ENCODE measurements at regions not wholly inside any gene's neighbourhood (a gene's known extent, or its start where the extent isn't known, plus 50 kb on each side); places are given as distances from the start of the nearest gene placed in this dataset.
A peak's percentile ranks its signal among the peaks of the same experiment; 100 is the strongest.

GRCh38 chr16:85369060-85369459 is 244.1 kb upstream of the GSE1 start:
- dilution Hi-C loops (cut with MboI; ENCODE audit: extremely low pct_ligation_motif_present, low sequenced_read_pairs), result no loop called here
- no peak overlapping the region for H3K27ac ChIP-seq (ENCODE audit: control insufficient read depth, insufficient read depth, low read length)
- FAIRE-seq, result no peak
- H3K4me2 ChIP-seq (ENCODE audit: control insufficient read depth, extremely low read depth, insufficient read depth, low read depth, low read length), result no peak overlapping the region
- no peak overlapping the region for H3K9ac ChIP-seq (ENCODE audit: control insufficient read depth, extremely low read depth, insufficient read depth, low read length)
- peaks cover 51% of the 10 kb centered on the region for H3K4me1 ChIP-seq (ENCODE audit: control insufficient read depth, extremely low read depth, insufficient read depth, low read length)
- no peaks in the 10 kb centered on the region for H3K9me3 ChIP-seq (ENCODE audit: control insufficient read depth, low read depth, low read length)
- H3K27me3 ChIP-seq (ENCODE audit: control insufficient read depth, extremely low read depth, insufficient read depth, low read length), result peaks cover 16% of the 10 kb centered on the region
- TF ChIP-seq CTCF (optimal IDR thresholded peaks at IDR 0.05 in 1 of 3, IDR thresholded peaks at IDR 0.05 in 1 of 3, conservative IDR thresholded peaks at IDR 0.05 in 1 of 3; ENCODE audit: extremely low read depth in 1 of 3, insufficient read depth in 2 of 3, low read length in 3 of 3) (no peak), EZH2 (IDR thresholded peaks at IDR 0.05; ENCODE audit: low read length) (no peak)
- no peaks in the 10 kb centered on the region for H3K9me1 ChIP-seq (ENCODE audit: control insufficient read depth, extremely low read depth, insufficient read depth, low read length)
- no peak overlapping the region for H3K4me3 ChIP-seq (ENCODE audit: control insufficient read depth in 2 of 3, extremely low read depth in 1 of 3, insufficient read depth in 2 of 3, low read depth in 1 of 3, low read length in 3 of 3)
- no peaks in the 10 kb centered on the region for H3K36me3 ChIP-seq (ENCODE audit: control insufficient read depth in 2 of 2, extremely low read depth in 1 of 2, insufficient read depth in 2 of 2, low read length in 2 of 2)
- H4K20me1 ChIP-seq (ENCODE audit: control insufficient read depth, extremely low read depth, insufficient read depth, low read length), result peaks cover 2% of the 10 kb centered on the region
- no peak overlapping the region for H2AFZ ChIP-seq (ENCODE audit: control insufficient read depth, low read length)
- DNase-seq (ENCODE audit: low read depth, low spot score), result no peak
- no peaks in the 10 kb centered on the region for H3K79me2 ChIP-seq (ENCODE audit: control insufficient read depth, insufficient read depth, low read length)

GRCh38 chr16:85369741-85370528 is 243.2 kb upstream of the GSE1 start:
- Histone ChIP-seq H3K27ac (ENCODE audit: control insufficient read depth, insufficient read depth, low read length) (no peak overlapping the region), H3K79me2 (ENCODE audit: control insufficient read depth, insufficient read depth, low read length) (no peaks in the 10 kb centered on the region), H3K27me3 (ENCODE audit: control insufficient read depth, extremely low read depth, insufficient read depth, low read length) (peaks cover 16% of the 10 kb centered on the region), H3K36me3 (ENCODE audit: control insufficient read depth in 2 of 2, extremely low read depth in 1 of 2, insufficient read depth in 2 of 2, low read length in 2 of 2) (no peaks in the 10 kb centered on the region), H3K9me3 (ENCODE audit: control insufficient read depth, low read depth, low read length) (no peaks in the 10 kb centered on the region), H3K4me1 (ENCODE audit: control insufficient read depth, extremely low read depth, insufficient read depth, low read length) (peaks cover 43% of the 10 kb centered on the region), H4K20me1 (ENCODE audit: control insufficient read depth, extremely low read depth, insufficient read depth, low read length) (no peaks in the 10 kb centered on the region), H3K9ac (ENCODE audit: control insufficient read depth, extremely low read depth, insufficient read depth, low read length) (no peak overlapping the region), H3K4me3 (ENCODE audit: control insufficient read depth in 2 of 3, extremely low read depth in 1 of 3, insufficient read depth in 2 of 3, low read depth in 1 of 3, low read length in 3 of 3) (no peak overlapping the region), H3K4me2 (ENCODE audit: control insufficient read depth, extremely low read depth, insufficient read depth, low read depth, low read length) (peak overlapping the region; percentile 41), H3K9me1 (ENCODE audit: control insufficient read depth, extremely low read depth, insufficient read depth, low read length) (no peaks in the 10 kb centered on the region), H2AFZ (ENCODE audit: control insufficient read depth, low read length) (no peak overlapping the region)
- dilution Hi-C loops (cut with MboI; ENCODE audit: extremely low pct_ligation_motif_present, low sequenced_read_pairs), result no loop called here
- peak; percentile 23 for FAIRE-seq
- TF ChIP-seq EZH2 (IDR thresholded peaks at IDR 0.05; ENCODE audit: low read length) (no peak), CTCF (optimal IDR thresholded peaks at IDR 0.05 in 1 of 3, IDR thresholded peaks at IDR 0.05 in 1 of 3, conservative IDR thresholded peaks at IDR 0.05 in 1 of 3; ENCODE audit: extremely low read depth in 1 of 3, insufficient read depth in 2 of 3, low read length in 3 of 3) (peak; percentile 73 to 91 (median 80))
- no peak for DNase-seq (ENCODE audit: low read depth, low spot score)
